ENCODE measurements at regions not wholly inside any gene's neighbourhood (a gene's known extent, or its start where the extent isn't known, plus 50 kb on each side); places are given as distances from the start of the nearest gene placed in this dataset.

DNA sequence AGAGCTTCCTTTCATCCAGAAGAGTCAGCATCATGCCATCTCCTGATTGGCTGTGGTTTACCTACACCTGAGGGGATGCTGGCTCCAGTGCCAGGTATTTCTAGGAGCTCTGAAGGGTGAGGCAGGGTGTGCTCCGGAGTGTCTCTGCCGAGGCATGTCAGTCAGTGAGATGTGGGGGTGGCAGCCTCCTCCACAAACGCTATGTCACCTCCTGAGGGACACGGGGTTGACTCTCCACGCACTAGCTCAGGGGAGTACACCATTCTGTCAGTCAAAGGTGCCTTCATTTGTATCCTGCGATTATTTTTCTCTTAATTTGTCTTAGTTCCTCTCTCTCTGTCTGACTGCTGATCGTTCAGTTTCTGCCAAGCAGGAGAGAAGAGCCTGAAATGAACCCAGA lies 604.5 kb downstream of the VRK1 start:
- CTCF ChIA-PET = no interaction called here
- Histone ChIP-seq H3K4me1 (ENCODE audit: control insufficient read depth, insufficient read depth, low read length) (no peaks in the 10 kb centered on the region), H3K27ac (ENCODE audit: extremely low read depth, low read depth, low read length) (no peak overlapping the region), H3K36me3 (ENCODE audit: control insufficient read depth in 2 of 2, insufficient read depth in 1 of 2, low read length in 2 of 2) (no peaks in the 10 kb centered on the region), H3K4me3 (ENCODE audit: low read depth, low read length) (no peak overlapping the region), H3K9me3 (ENCODE audit: control insufficient read depth, insufficient read depth, low read depth, low read length) (no peaks in the 10 kb centered on the region)
- TF ChIP-seq, protein P1, sequence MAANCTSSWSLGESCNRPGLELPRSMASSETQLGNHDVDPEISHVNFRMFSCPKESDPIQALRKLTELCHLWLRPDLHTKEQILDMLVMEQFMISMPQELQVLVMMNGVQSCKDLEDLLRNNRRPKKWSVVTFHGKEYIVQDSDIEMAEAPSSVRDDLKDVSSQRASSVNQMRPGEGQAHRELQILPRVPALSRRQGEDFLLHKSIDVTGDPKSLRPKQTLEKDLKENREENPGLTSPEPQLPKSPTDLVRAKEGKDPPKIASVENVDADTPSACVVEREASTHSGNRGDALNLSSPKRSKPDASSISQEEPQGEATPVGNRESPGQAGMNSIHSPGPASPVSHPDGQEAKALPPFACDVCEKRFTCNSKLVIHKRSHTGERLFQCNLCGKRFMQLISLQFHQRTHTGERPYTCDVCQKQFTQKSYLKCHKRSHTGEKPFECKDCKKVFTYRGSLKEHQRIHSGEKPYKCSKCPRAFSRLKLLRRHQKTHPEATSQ (tag by site-specific recombination; IDR thresholded peaks at IDR 0.05) = no peak
- TF ChIP-seq ZNF585B (tag by site-specific recombination; IDR thresholded peaks at IDR 0.05) (no peak), ZNF664 (tag by site-specific recombination; IDR thresholded peaks at IDR 0.05) (no peak), GLIS2 (tag by site-specific recombination; IDR thresholded peaks at IDR 0.05) (no peak), ZNF354C (tag by site-specific recombination; IDR thresholded peaks at IDR 0.05; ENCODE audit: borderline replicate concordance, low read depth) (no peak), ZNF621 (tag by site-specific recombination; IDR thresholded peaks at IDR 0.05) (no peak), ZNF132 (tag by site-specific recombination; IDR thresholded peaks at IDR 0.05; ENCODE audit: borderline replicate concordance) (no peak), ZNF140 (tag by site-specific recombination; IDR thresholded peaks at IDR 0.05) (no peak), HOXA7 (CRISPR knock-in tag; IDR thresholded peaks at IDR 0.05; ENCODE audit: borderline replicate concordance) (no peak), ZNF19 (tag by site-specific recombination; IDR thresholded peaks at IDR 0.05; ENCODE audit: low read depth) (no peak), ZNF768 (tag by site-specific recombination; IDR thresholded peaks at IDR 0.05) (no peak), ZNF473 (tag by site-specific recombination; IDR thresholded peaks at IDR 0.05) (no peak), ZNF626 (tag by site-specific recombination; IDR thresholded peaks at IDR 0.05) (no peak), ZNF239 (tag by site-specific recombination; IDR thresholded peaks at IDR 0.05) (no peak), ZBTB21 (tag by site-specific recombination; IDR thresholded peaks at IDR 0.05) (no peak), ZNF341 (tag by site-specific recombination; IDR thresholded peaks at IDR 0.05; ENCODE audit: low read depth) (no peak)
- TF ChIP-seq, protein P2, sequence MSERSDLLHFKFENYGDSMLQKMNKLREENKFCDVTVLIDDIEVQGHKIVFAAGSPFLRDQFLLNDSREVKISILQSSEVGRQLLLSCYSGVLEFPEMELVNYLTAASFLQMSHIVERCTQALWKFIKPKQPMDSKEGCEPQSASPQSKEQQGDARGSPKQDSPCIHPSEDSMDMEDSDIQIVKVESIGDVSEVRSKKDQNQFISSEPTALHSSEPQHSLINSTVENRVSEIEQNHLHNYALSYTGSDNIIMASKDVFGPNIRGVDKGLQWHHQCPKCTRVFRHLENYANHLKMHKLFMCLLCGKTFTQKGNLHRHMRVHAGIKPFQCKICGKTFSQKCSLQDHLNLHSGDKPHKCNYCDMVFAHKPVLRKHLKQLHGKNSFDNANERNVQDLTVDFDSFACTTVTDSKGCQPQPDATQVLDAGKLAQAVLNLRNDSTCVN (tag by site-specific recombination; optimal IDR thresholded peaks at IDR 0.05) = no peak
- TF ChIP-seq, protein P3, sequence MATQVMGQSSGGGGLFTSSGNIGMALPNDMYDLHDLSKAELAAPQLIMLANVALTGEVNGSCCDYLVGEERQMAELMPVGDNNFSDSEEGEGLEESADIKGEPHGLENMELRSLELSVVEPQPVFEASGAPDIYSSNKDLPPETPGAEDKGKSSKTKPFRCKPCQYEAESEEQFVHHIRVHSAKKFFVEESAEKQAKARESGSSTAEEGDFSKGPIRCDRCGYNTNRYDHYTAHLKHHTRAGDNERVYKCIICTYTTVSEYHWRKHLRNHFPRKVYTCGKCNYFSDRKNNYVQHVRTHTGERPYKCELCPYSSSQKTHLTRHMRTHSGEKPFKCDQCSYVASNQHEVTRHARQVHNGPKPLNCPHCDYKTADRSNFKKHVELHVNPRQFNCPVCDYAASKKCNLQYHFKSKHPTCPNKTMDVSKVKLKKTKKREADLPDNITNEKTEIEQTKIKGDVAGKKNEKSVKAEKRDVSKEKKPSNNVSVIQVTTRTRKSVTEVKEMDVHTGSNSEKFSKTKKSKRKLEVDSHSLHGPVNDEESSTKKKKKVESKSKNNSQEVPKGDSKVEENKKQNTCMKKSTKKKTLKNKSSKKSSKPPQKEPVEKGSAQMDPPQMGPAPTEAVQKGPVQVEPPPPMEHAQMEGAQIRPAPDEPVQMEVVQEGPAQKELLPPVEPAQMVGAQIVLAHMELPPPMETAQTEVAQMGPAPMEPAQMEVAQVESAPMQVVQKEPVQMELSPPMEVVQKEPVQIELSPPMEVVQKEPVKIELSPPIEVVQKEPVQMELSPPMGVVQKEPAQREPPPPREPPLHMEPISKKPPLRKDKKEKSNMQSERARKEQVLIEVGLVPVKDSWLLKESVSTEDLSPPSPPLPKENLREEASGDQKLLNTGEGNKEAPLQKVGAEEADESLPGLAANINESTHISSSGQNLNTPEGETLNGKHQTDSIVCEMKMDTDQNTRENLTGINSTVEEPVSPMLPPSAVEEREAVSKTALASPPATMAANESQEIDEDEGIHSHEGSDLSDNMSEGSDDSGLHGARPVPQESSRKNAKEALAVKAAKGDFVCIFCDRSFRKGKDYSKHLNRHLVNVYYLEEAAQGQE (tag by site-specific recombination; IDR thresholded peaks at IDR 0.05) = no peak
- POLR2A ChIA-PET = no interaction called here

DNA sequence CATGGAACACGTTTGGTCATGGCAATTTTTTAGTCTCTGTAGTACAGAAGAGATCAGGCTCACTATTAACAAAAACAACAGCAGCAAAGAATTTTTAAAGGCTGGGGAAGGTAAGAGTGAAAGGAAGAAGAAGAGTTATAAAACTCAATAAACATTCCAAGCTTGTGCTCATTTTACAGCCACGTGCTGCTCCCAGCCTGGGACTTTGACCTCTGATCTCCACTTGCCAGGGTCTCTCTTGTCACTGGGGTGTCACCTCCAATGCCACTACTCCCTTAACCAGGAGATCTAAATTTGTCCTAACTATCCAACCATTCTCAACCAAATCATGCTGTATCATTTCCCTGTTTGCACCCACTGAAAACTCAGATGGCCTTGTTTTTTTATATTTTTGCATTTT lies 605.1 kb downstream of the VRK1 start:
- no peaks in the 10 kb centered on the region for H3K4me1 ChIP-seq (ENCODE audit: control insufficient read depth, insufficient read depth, low read length)
- POLR2A ChIA-PET = no interaction called here
- TF ChIP-seq ZNF324 (tag by site-specific recombination; IDR thresholded peaks at IDR 0.05) (no peak), HOXA7 (CRISPR knock-in tag; IDR thresholded peaks at IDR 0.05; ENCODE audit: borderline replicate concordance) (no peak)
- CTCF ChIA-PET = no interaction called here
- no peaks in the 10 kb centered on the region for H3K36me3 ChIP-seq (ENCODE audit: control insufficient read depth in 2 of 2, insufficient read depth in 1 of 2, low read length in 2 of 2)
- H3K27ac ChIP-seq (ENCODE audit: extremely low read depth, low read depth, low read length) = no peak overlapping the region
- H3K9me3 ChIP-seq (ENCODE audit: control insufficient read depth, insufficient read depth, low read depth, low read length) = no peaks in the 10 kb centered on the region
- no peak overlapping the region for H3K4me3 ChIP-seq (ENCODE audit: low read depth, low read length)
